ENCODE measurements at regions not wholly inside any gene's neighbourhood (a gene's known extent, or its start where the extent isn't known, plus 50 kb on each side); places are given as distances from the start of the nearest gene placed in this dataset.

DNA sequence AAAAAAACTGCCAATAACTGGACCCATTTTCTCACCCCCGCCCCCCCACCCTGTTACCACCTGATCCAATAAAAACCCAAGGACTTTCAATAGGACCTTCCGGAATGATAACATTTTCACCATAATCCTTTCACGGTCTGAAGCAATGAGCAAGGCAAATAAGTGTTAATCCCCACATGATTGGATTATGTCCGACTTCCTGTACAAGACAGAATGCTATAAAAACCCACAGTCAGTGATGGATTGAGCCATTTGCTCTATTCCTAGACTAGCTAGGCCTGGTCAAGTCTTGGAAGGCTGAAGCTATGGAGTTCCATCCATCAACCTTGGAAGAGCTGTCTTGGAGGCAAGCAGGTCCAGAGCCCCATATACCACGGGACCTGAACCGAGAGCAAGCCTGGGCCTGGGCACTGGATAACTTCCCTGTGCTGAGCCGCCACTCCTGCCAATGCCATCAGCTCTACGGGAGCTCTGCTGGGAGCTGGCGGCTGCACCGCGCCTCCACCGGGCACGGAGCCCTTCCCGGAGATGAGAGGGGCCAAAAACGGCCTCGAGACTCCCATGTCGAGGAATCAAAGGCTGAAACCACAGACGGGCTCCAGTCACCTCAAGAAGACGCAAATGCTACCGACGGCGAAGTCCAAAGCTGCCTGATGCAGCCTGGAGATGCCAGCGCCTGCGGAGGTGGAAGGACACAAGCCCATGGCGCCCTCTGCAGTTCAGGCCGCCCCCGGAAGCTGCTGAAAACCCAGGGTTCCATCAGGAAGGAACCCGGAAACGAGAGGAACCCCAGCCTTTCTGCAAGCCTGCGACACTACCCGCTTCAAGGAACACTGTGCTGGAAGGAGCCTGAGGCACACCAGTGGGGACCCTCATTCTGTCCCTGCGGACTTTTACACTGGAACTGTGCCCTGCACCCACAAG lies 69.2 kb downstream of the ANXA2R start:
- TF ChIP-seq POLR2A (IDR thresholded peaks at IDR 0.05) = no peak
- TF ChIP-seq, protein P1, sequence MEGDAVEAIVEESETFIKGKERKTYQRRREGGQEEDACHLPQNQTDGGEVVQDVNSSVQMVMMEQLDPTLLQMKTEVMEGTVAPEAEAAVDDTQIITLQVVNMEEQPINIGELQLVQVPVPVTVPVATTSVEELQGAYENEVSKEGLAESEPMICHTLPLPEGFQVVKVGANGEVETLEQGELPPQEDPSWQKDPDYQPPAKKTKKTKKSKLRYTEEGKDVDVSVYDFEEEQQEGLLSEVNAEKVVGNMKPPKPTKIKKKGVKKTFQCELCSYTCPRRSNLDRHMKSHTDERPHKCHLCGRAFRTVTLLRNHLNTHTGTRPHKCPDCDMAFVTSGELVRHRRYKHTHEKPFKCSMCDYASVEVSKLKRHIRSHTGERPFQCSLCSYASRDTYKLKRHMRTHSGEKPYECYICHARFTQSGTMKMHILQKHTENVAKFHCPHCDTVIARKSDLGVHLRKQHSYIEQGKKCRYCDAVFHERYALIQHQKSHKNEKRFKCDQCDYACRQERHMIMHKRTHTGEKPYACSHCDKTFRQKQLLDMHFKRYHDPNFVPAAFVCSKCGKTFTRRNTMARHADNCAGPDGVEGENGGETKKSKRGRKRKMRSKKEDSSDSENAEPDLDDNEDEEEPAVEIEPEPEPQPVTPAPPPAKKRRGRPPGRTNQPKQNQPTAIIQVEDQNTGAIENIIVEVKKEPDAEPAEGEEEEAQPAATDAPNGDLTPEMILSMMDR (IDR thresholded peaks at IDR 0.05) = no peak

Data from right lobe of liver (tissue), 4 donors.